Hepatocyte (in vitro differentiated cells): ENCODE measurements at regions not wholly inside any gene's neighbourhood (a gene's known extent, or its start where the extent isn't known, plus 50 kb on each side); places are given as distances from the start of the nearest gene placed in this dataset.

Experiments used
- DNase-seq: peaks from one replicate; pipeline ENCODE4 v3.0.0-alpha.2; 2016; ENCODE audit warnings: low spot score
- H2AFZ ChIP-seq: fragments of 200-600 bp; sonication (generic); 2 replicates; pipeline ENCODE4 v1.6.0; 2016; ENCODE audit warnings: antibody characterized with exemption, mild to moderate bottlenecking
- H3K27ac ChIP-seq: fragments of 200-600 bp; sonication (generic); 2 replicates; pipeline ENCODE4 v1.5.1; 2016; ENCODE audit warnings: mild to moderate bottlenecking
- H3K27me3 ChIP-seq: fragments of 200-600 bp; sonication (generic); 2 replicates; pipeline ENCODE4 v1.6.1; 2016
- H3K36me3 ChIP-seq: fragments of 200-600 bp; sonication (generic); replicated peaks from 2 replicates; pipeline ENCODE4 v1.5.1; 2016; ENCODE audit warnings: low read depth; ENCODE audit not compliant: insufficient read depth
- H3K4me1 ChIP-seq: fragments of 200-600 bp; sonication (generic); 2 replicates; pipeline ENCODE4 v1.5.1; 2016; ENCODE audit warnings: mild to moderate bottlenecking, moderate library complexity; ENCODE audit not compliant: insufficient read depth
- H3K4me2 ChIP-seq: fragments of 200-600 bp; sonication (generic); 2 replicates; pipeline ENCODE4 v1.6.0; 2016
- H3K4me3 ChIP-seq: fragments of 200-600 bp; sonication (generic); 2 replicates; pipeline ENCODE4 v1.5.1; 2016; ENCODE audit warnings: mild to moderate bottlenecking
- H3K79me2 ChIP-seq: fragments of 200-600 bp; sonication (generic); 2 replicates; pipeline ENCODE4 v1.6.0; 2017; ENCODE audit warnings: mild to moderate bottlenecking
- H3K9me2 ChIP-seq: fragments of 200-600 bp; sonication (generic); replicated peaks from 2 replicates; pipeline ENCODE4 v1.6.0; 2017; ENCODE audit warnings: mild to moderate bottlenecking; ENCODE audit not compliant: insufficient read depth
- H3K9me3 ChIP-seq: fragments of 200-600 bp; sonication (generic); 2 replicates; pipeline ENCODE4 v1.5.1; 2016; ENCODE audit warnings: low read depth, mild to moderate bottlenecking
- H4K20me1 ChIP-seq: fragments of 200-600 bp; sonication (generic); 2 replicates; pipeline ENCODE4 v1.6.0; 2016; ENCODE audit warnings: mild to moderate bottlenecking; ENCODE audit not compliant: insufficient read depth, poor library complexity, severe bottlenecking
- CTCF ChIP-seq: fragments of 200-600 bp; sonication (generic); IDR thresholded peaks from 2 replicates; pipeline ENCODE4 v1.5.1; 2016; ENCODE audit warnings: antibody characterized with exemption, mild to moderate bottlenecking; ENCODE audit not compliant: poor library complexity
- EZH2 ChIP-seq: fragments of 200-600 bp; sonication (generic); IDR thresholded peaks from 2 replicates; pipeline ENCODE4 v1.6.1; 2016; ENCODE audit warnings: antibody characterized with exemption, mild to moderate bottlenecking, borderline replicate concordance
- EZH2phosphoT487 ChIP-seq: fragments of 200-600 bp; sonication (generic); IDR thresholded peaks from one replicate; pipeline ENCODE4 v1.6.1; 2018; ENCODE audit warnings: antibody characterized with exemption, mild to moderate bottlenecking, low read depth, moderate library complexity; ENCODE audit not compliant: unreplicated experiment, severe bottlenecking
- WGBS: methylation state at CpG from one replicate; pipeline ENCODE4 v1.1.6; 2016; ENCODE audit warnings: low lambda C conversion rate; ENCODE audit errors: missing lambda C conversion rate; 5-methylcytosine and 5-hydroxymethylcytosine counted together

- 33% methylated on average over 14 of the region's 14 CpGs for WGBS
- no peaks in the 10 kb centered on the region for H4K20me1 ChIP-seq
- no peak overlapping the region for H3K27ac ChIP-seq
- H3K27me3 ChIP-seq = no peaks in the 10 kb centered on the region
- no peaks in the 10 kb centered on the region for H3K9me3 ChIP-seq
- no peak for DNase-seq
- no peak overlapping the region for H3K4me3 ChIP-seq
- TF ChIP-seq EZH2phosphoT487 = no peak
- TF ChIP-seq CTCF = no peak
- no peak for TF ChIP-seq EZH2
- H3K36me3 ChIP-seq = no peaks in the 10 kb centered on the region
- H3K4me1 ChIP-seq = peaks cover 10% of the 10 kb centered on the region
- no peaks in the 10 kb centered on the region for H3K79me2 ChIP-seq
- no peaks in the 10 kb centered on the region for H3K9me2 ChIP-seq
- H2AFZ ChIP-seq = peak overlapping the region; percentile 2
- peak overlapping the region; percentile 23 for H3K4me2 ChIP-seq
Measured at GRCh38 chr15:96047255-96047931, 283.1 kb upstream of the NR2F2 start.

- TF ChIP-seq EZH2 = no peak
- no peak for TF ChIP-seq CTCF
- no peak for TF ChIP-seq EZH2phosphoT487
- no peaks in the 10 kb centered on the region for H3K9me2 ChIP-seq
- no peak overlapping the region for H3K4me2 ChIP-seq
- peaks cover 28% of the 10 kb centered on the region for H3K4me1 ChIP-seq
- no peaks in the 10 kb centered on the region for H3K79me2 ChIP-seq
- no peaks in the 10 kb centered on the region for H3K9me3 ChIP-seq
- H3K4me3 ChIP-seq = no peak overlapping the region
- H4K20me1 ChIP-seq = no peaks in the 10 kb centered on the region
- H3K27ac ChIP-seq = no peak overlapping the region
- DNase-seq = no peak
- no peaks in the 10 kb centered on the region for H3K27me3 ChIP-seq
- no peaks in the 10 kb centered on the region for H3K36me3 ChIP-seq
- WGBS = 74% methylated on average over 2 of the region's 2 CpGs
- no peak overlapping the region for H2AFZ ChIP-seq
Measured at GRCh38 chr15:96049323-96049722, 281.2 kb upstream of the NR2F2 start.

- H3K9me3 ChIP-seq = no peaks in the 10 kb centered on the region
- 88% methylated on average over 1 of the region's 1 CpG for WGBS
- H3K79me2 ChIP-seq = no peaks in the 10 kb centered on the region
- peaks cover 29% of the 10 kb centered on the region for H3K4me1 ChIP-seq
- no peak for TF ChIP-seq EZH2
- no peak for TF ChIP-seq CTCF
- TF ChIP-seq EZH2phosphoT487 = no peak
- no peaks in the 10 kb centered on the region for H3K27me3 ChIP-seq
- no peak overlapping the region for H3K4me2 ChIP-seq
- no peaks in the 10 kb centered on the region for H3K9me2 ChIP-seq
- H3K4me3 ChIP-seq = no peak overlapping the region
- no peak for DNase-seq
- no peak overlapping the region for H3K27ac ChIP-seq
- no peaks in the 10 kb centered on the region for H4K20me1 ChIP-seq
- H2AFZ ChIP-seq = no peak overlapping the region
- H3K36me3 ChIP-seq = no peaks in the 10 kb centered on the region
Measured at GRCh38 chr15:96049766-96050165, 280.7 kb upstream of the NR2F2 start.
